IPS-20b (cell line): ENCODE measurements at regions not wholly inside any gene's neighbourhood (a gene's known extent, or its start where the extent isn't known, plus 50 kb on each side); places are given as distances from the start of the nearest gene placed in this dataset.

ENCODE experiments used
- H3K27ac ChIP-seq: one replicate; pipeline ENCODE4 v1.5.1; 2013; ENCODE audit warnings: low read length
- H3K27me3 ChIP-seq: 2 replicates; pipeline ENCODE4 v1.6.1; 2013; ENCODE audit warnings: mild to moderate bottlenecking, low read length, inconsistent platforms; ENCODE audit not compliant: insufficient read depth
- H3K36me3 ChIP-seq: 2 replicates; pipeline ENCODE4 v1.6.1; 2013; ENCODE audit warnings: low read depth, mild to moderate bottlenecking, inconsistent platforms, low read length, moderate library complexity; ENCODE audit not compliant: insufficient read depth
- H3K4me1 ChIP-seq: 2 replicates; pipeline ENCODE4 v1.6.1; 2013; ENCODE audit warnings: mild to moderate bottlenecking, control low read depth, inconsistent platforms, low read length, moderate library complexity; ENCODE audit not compliant: insufficient read depth
- H3K4me3 ChIP-seq: 2 replicates; pipeline ENCODE4 v1.5.1; 2013; ENCODE audit warnings: mild to moderate bottlenecking, low read length, inconsistent platforms
- H3K9ac ChIP-seq: 2 replicates; pipeline ENCODE4 v1.6.1; 2013; ENCODE audit warnings: low read depth, mild to moderate bottlenecking, inconsistent platforms, low read length, moderate library complexity
- H3K9me3 ChIP-seq: 2 replicates; pipeline ENCODE4 v1.6.1; 2013; ENCODE audit warnings: mild to moderate bottlenecking, low read depth, low read length, inconsistent platforms; ENCODE audit not compliant: insufficient read depth

- H3K27me3 ChIP-seq, result no peaks in the 10 kb centered on the region
- no peaks in the 10 kb centered on the region for H3K9me3 ChIP-seq
- H3K9ac ChIP-seq, result no peak overlapping the region
- no peaks in the 10 kb centered on the region for H3K4me1 ChIP-seq
- no peak overlapping the region for H3K27ac ChIP-seq
- no peak overlapping the region for H3K4me3 ChIP-seq
- H3K36me3 ChIP-seq, result no peaks in the 10 kb centered on the region
Measured at GRCh38 chr2:236922061-236922460, 163.6 kb upstream of the COPS8 start.

DNA sequence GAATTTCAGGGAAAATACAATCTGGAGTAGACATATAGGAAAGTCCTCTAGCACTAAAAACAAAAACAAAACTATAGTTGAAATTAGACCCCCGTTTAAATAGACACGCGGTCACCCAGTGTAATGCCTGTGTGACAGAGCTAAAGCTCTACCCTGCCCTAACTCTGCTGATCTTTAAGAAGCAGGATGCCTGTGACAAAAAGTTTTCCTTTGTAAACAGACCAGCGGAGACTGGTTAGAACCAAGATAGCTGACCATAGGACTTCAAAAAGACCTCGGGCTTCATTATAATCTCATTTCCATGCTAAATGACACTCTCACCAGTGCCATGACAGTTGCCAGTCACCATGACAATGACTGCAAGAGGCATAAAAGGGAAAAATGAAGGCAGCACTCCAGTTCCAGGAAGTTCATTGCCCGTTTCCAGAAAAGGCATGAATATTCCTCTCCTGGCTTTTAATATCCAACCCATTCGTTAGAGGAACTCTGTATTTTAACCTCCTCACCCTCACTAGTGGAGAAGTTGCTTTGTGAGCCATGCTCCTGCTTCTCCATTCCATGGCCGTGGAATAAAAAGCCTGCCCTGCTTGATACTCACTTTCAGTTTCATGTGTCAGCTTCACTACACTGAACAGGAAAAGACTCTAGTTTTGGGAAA is 157.2 kb upstream of the COPS8 start:
- H3K36me3 ChIP-seq, result no peaks in the 10 kb centered on the region
- no peaks in the 10 kb centered on the region for H3K4me1 ChIP-seq
- no peaks in the 10 kb centered on the region for H3K9me3 ChIP-seq
- no peaks in the 10 kb centered on the region for H3K27me3 ChIP-seq
- H3K27ac ChIP-seq, result no peak overlapping the region
- H3K9ac ChIP-seq, result no peak overlapping the region
- no peak overlapping the region for H3K4me3 ChIP-seq

GRCh38 chr2:236932831-236933361 is 152.8 kb upstream of the COPS8 start:
- no peaks in the 10 kb centered on the region for H3K4me1 ChIP-seq
- H3K4me3 ChIP-seq, result no peak overlapping the region
- H3K36me3 ChIP-seq, result no peaks in the 10 kb centered on the region
- no peak overlapping the region for H3K9ac ChIP-seq
- no peak overlapping the region for H3K27ac ChIP-seq
- no peaks in the 10 kb centered on the region for H3K9me3 ChIP-seq
- H3K27me3 ChIP-seq, result no peaks in the 10 kb centered on the region

GRCh38 chr2:236934166-236934565 is 151.5 kb upstream of the COPS8 start:
- Histone ChIP-seq H3K9me3 (no peaks in the 10 kb centered on the region), H3K4me3 (no peak overlapping the region), H3K4me1 (no peaks in the 10 kb centered on the region), H3K27ac (no peak overlapping the region), H3K9ac (no peak overlapping the region), H3K27me3 (no peaks in the 10 kb centered on the region), H3K36me3 (no peaks in the 10 kb centered on the region)

DNA sequence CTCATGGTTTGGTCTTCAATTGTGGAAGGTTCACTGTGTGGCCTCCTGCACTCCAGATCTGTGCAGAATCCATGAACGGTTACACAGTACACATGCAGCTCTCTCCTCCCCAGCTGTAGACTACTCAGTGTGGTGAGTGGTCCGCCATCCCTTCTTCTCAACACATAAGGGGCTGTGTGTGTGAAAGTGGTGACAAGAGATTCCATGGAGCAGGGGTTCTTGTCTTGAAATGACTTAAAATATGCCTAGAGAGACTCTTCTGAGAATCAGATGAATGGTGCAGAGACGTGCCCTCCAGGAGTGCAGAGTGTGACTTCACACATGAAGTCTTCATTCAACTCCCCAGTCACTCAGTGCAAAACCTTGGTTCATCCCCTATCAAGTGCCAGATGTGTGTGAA is 151.0 kb upstream of the COPS8 start:
- Histone ChIP-seq H3K36me3 (no peaks in the 10 kb centered on the region), H3K9ac (no peak overlapping the region), H3K9me3 (no peaks in the 10 kb centered on the region), H3K4me3 (no peak overlapping the region), H3K4me1 (no peaks in the 10 kb centered on the region), H3K27ac (no peak overlapping the region), H3K27me3 (no peaks in the 10 kb centered on the region)

- no peaks in the 10 kb centered on the region for H3K9me3 ChIP-seq
- H3K27ac ChIP-seq, result no peak overlapping the region
- H3K4me3 ChIP-seq, result no peak overlapping the region
- no peak overlapping the region for H3K9ac ChIP-seq
- no peaks in the 10 kb centered on the region for H3K36me3 ChIP-seq
- H3K27me3 ChIP-seq, result no peaks in the 10 kb centered on the region
- H3K4me1 ChIP-seq, result no peaks in the 10 kb centered on the region
Measured at GRCh38 chr2:236935083-236935482, 150.6 kb upstream of the COPS8 start.

DNA sequence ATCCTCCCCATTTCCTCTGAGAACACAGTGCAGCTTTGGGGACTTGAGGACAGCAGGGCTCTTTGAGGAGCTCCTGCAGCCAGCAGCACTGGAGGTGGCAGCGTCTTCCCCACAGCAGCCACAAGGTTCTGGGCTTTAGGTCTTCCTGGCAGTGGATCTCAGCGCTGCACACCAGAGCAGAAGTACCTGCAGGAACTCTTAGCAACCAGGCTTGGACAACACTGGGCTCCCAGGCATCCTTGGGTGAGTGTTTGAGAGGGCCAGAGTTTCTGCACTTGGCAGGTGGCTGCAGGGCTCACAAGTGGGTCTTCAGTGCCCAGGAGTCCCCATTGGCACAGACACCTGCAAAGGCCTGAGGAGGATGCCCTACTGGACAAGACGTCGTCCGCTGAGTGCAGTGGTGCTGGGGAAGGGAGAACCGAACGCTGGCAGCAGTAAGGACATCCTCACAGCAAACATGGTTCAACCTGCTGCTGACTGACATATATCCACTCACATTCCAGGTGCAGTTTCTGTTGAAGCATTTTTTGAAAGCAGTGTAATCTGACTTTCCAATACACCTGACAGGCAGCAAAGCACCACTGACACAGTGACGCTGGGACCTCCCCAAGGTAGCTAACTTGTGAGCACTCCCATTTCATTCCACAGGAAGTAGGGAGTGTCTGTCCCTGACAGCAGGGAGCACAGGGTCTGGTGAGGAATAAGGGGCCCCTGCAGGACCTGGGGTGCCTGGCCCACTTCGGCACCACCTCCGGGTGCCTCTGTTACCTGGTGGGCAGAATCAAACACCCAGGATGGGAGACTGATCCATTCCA is 149.9 kb upstream of the COPS8 start:
- H3K9me3 ChIP-seq, result no peaks in the 10 kb centered on the region
- H3K27me3 ChIP-seq, result no peaks in the 10 kb centered on the region
- H3K9ac ChIP-seq, result no peak overlapping the region
- H3K4me1 ChIP-seq, result no peaks in the 10 kb centered on the region
- no peaks in the 10 kb centered on the region for H3K36me3 ChIP-seq
- H3K27ac ChIP-seq, result no peak overlapping the region
- no peak overlapping the region for H3K4me3 ChIP-seq

DNA sequence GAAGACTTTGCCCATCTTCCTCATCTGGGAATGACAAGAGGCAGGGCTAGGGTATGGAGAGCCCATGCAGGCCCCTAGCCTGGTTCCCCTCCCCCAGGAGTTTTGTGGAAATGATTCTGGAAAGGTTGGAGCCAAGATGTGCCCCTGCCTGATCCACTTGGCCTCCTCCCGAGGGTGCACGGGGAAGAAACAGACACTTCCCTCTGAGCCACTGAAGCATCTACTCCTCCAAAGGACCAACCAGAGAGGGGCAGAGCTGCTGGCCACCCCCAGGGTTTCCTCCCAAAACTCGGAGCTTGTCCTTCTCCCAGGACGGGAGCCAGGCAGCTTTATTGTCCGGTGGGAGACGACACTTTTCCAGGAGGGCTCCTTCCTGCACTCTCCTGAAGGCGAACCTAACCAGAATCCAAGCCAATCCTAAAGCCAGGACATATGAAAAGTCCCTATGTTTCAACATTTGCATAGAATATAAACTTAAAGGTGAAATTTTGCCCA is 149.2 kb upstream of the COPS8 start:
- Histone ChIP-seq H3K36me3 (no peaks in the 10 kb centered on the region), H3K27me3 (no peaks in the 10 kb centered on the region), H3K4me1 (no peaks in the 10 kb centered on the region), H3K9me3 (no peaks in the 10 kb centered on the region), H3K27ac (no peak overlapping the region), H3K9ac (no peak overlapping the region), H3K4me3 (no peak overlapping the region)

- no peaks in the 10 kb centered on the region for H3K9me3 ChIP-seq
- no peak overlapping the region for H3K9ac ChIP-seq
- no peaks in the 10 kb centered on the region for H3K36me3 ChIP-seq
- H3K27me3 ChIP-seq, result no peaks in the 10 kb centered on the region
- no peak overlapping the region for H3K4me3 ChIP-seq
- H3K27ac ChIP-seq, result no peak overlapping the region
- no peaks in the 10 kb centered on the region for H3K4me1 ChIP-seq
Measured at GRCh38 chr2:236938126-236938525, 147.6 kb upstream of the COPS8 start.

DNA sequence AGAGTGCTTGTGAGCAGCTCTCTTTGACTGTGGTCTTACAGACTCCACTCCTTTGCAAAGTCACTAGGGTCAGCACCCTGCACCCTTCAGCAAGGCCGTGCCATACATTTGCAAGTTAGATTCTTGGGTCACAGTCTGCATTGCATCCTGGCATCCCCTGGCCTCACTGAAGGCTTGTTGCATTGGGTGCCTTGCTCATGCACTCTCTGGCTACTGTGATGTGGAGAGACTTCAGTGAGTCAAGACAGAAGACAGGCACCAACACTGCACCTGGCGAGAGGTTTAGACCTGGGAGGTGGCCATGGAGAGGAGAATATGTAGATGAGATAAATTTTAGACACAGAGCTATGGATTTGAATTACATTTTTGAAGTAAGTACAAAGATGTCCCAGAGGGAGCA is 146.4 kb upstream of the COPS8 start:
- Histone ChIP-seq H3K9me3 (no peaks in the 10 kb centered on the region), H3K36me3 (no peaks in the 10 kb centered on the region), H3K9ac (no peak overlapping the region), H3K4me3 (no peak overlapping the region), H3K27me3 (no peaks in the 10 kb centered on the region), H3K4me1 (no peaks in the 10 kb centered on the region), H3K27ac (no peak overlapping the region)

GRCh38 chr2:236939721-236940231 is 145.9 kb upstream of the COPS8 start:
- Histone ChIP-seq H3K36me3 (no peaks in the 10 kb centered on the region), H3K4me1 (no peaks in the 10 kb centered on the region), H3K9ac (no peak overlapping the region), H3K27ac (no peak overlapping the region), H3K27me3 (no peaks in the 10 kb centered on the region), H3K4me3 (no peak overlapping the region), H3K9me3 (no peaks in the 10 kb centered on the region)

DNA sequence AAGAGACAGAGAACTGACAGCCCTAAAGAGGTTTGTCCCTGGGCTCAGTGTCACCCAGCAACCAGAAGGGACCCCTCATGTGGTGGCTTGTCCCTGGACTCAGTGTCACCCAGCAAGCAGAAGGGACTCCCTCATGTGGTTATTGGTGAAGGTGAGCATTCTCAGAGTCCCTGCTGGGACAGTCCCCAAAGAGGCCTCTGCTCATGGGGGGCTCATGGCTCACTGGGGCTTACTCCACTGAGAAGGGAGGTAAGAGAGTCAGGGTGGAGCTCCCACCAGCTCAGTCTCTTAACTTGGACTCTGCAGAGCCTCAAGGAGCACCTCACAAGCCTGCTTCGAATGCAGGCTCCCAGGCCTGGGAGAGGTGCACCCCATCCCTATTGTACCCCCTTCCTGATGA is 145.2 kb upstream of the COPS8 start:
- Histone ChIP-seq H3K27ac (no peak overlapping the region), H3K4me3 (no peak overlapping the region), H3K4me1 (no peaks in the 10 kb centered on the region), H3K27me3 (no peaks in the 10 kb centered on the region), H3K9me3 (no peaks in the 10 kb centered on the region), H3K9ac (no peak overlapping the region), H3K36me3 (no peaks in the 10 kb centered on the region)
